Spleen (tissue), 11 donors: ENCODE measurements at regions not wholly inside any gene's neighbourhood (a gene's known extent, or its start where the extent isn't known, plus 50 kb on each side); places are given as distances from the start of the nearest gene placed in this dataset.

Experiments
- DNase-seq: peaks from one replicate; pipeline ENCODE4 v3.0.0-alpha.2; 2020
- H3K27ac ChIP-seq, 8 donors: fragments of 200-600 bp; sonication (generic) in 7 of 8; 1 replicate in 4 of 8; 2 replicates in 4 of 8; pipeline versions ENCODE4 v1.5.0 to v1.8.0; 2016 to 2021; ENCODE audit warnings: inconsistent platforms in 4 of 8, mild to moderate bottlenecking in 4 of 8, moderate library complexity in 1 of 8
- H3K27me3 ChIP-seq, 7 donors: fragments of 200-600 bp; sonication (generic) in 6 of 7; replicated peaks in 1 of 7; 1 replicate in 4 of 7; 2 replicates in 3 of 7; pipeline versions ENCODE4 v1.5.0 to v1.8.0; 2016 to 2021; ENCODE audit warnings: inconsistent platforms in 3 of 7, mild to moderate bottlenecking in 1 of 7
- H3K36me3 ChIP-seq, 6 donors: fragments of 200-600 bp; sonication (generic) in 5 of 6; 1 replicate in 4 of 6; 2 replicates in 2 of 6; pipeline versions ENCODE4 v1.5.0 to v1.8.0; 2016 to 2021; ENCODE audit warnings: inconsistent platforms in 2 of 6
- H3K4me1 ChIP-seq, 6 donors: fragments of 200-600 bp; sonication (generic) in 5 of 6; 1 replicate in 3 of 6; 2 replicates in 3 of 6; pipeline versions ENCODE4 v1.5.0 to v1.8.0; 2016 to 2021; ENCODE audit warnings: inconsistent platforms in 3 of 6
- H3K4me3 ChIP-seq, 8 donors: fragments of 200-600 bp; sonication (generic) in 7 of 8; 1 replicate in 4 of 8; 2 replicates in 4 of 8; pipeline versions ENCODE4 v1.5.0 to v1.8.0; 2016 to 2021; ENCODE audit warnings: inconsistent platforms in 4 of 8, mild to moderate bottlenecking in 4 of 8, moderate library complexity in 2 of 8
- H3K9me3 ChIP-seq, 8 donors: fragments of 200-600 bp; sonication (generic) in 7 of 8; 1 replicate in 4 of 8; 2 replicates in 4 of 8; pipeline versions ENCODE4 v1.5.0 to v1.8.0; 2016 to 2021; ENCODE audit warnings: inconsistent platforms in 4 of 8
- CTCF ChIP-seq, 11 experiments: fragments of 200-600 bp in 7 of 11; fragments of 450-650 bp in 4 of 11; sonication (generic) in 4 of 11; IDR thresholded peaks in 8 of 11; conservative IDR thresholded peaks in 3 of 11; 1 replicate in 7 of 11; 2 replicates in 4 of 11; pipeline versions ENCODE4 v1.4.0 to v1.8.0; 2016 to 2021; ENCODE audit warnings: antibody characterized with exemption in 11 of 11, inconsistent platforms in 4 of 11, mild to moderate bottlenecking in 1 of 11
- POLR2A ChIP-seq, 3 donors: fragments of 450-650 bp; IDR thresholded peaks; one replicate each; pipeline ENCODE4 v1.5.1; 2017; ENCODE audit warnings: antibody characterized with exemption in 3 of 3, mild to moderate bottlenecking in 1 of 3
- POLR2AphosphoS5 ChIP-seq, 3 donors: sonication (generic); formaldehyde crosslinking; IDR thresholded peaks; one replicate each; pipeline ENCODE4 v1.5.1; 2017; ENCODE audit warnings: antibody characterized with exemption in 3 of 3
- WGBS, 5 donors: extraction: QIAGEN DNeasy Blood & Tissue Kit in 3 of 5; methylation state at CpG; one replicate each; pipeline versions ENCODE4 v1.1.5 to v1.1.7; 2013 to 2018; 5-methylcytosine and 5-hydroxymethylcytosine counted together
- intact Hi-C: fragments of 100-400 bp; cut with DNase I; formaldehyde crosslinking; loops from one replicate; pipeline ENCODE4 v1.15.0; 2023; ENCODE audit warnings: low total_unique reads
- donor health status: healthy with polysubstance abuse.
- donor health status: DM: no; HTN: no; CAD: no; lungs with moderate emphysema.
- donor health status: DM: no; HTN: no; CAD: no.
- donor health status: Bipolar disorder and iron deficiency.
- donor health status: healthy.
- donor health status: DM: no; HTN: no; CAD: no.
- donor health status: DM: yes; HTN: yes; CAD: no.

- Histone ChIP-seq H3K4me3 (no peak overlapping the region), H3K9me3 (peaks cover 0 to 6% (median 0%) of the 10 kb centered on the region in 8 donors), H3K4me1 (no peaks in the 10 kb centered on the region), H3K27ac (no peak overlapping the region), H3K36me3 (no peaks in the 10 kb centered on the region), H3K27me3 (no peaks in the 10 kb centered on the region)
- intact Hi-C loops: no loop called here
- no peak for DNase-seq
- TF ChIP-seq CTCF (IDR thresholded peaks at IDR 0.05 in 8 of 11, conservative IDR thresholded peaks at IDR 0.05 in 3 of 11): no peak
- TF ChIP-seq POLR2AphosphoS5 (IDR thresholded peaks at IDR 0.05): no peak
- TF ChIP-seq POLR2A (IDR thresholded peaks at IDR 0.05): no peak
- 70 to 81% (median 77%) methylated on average over 3 of the region's 3 CpGs for WGBS, 5 donors
Measured at GRCh38 chr2:208929894-208930427, 493.9 kb upstream of the MAP2 start.

DNA sequence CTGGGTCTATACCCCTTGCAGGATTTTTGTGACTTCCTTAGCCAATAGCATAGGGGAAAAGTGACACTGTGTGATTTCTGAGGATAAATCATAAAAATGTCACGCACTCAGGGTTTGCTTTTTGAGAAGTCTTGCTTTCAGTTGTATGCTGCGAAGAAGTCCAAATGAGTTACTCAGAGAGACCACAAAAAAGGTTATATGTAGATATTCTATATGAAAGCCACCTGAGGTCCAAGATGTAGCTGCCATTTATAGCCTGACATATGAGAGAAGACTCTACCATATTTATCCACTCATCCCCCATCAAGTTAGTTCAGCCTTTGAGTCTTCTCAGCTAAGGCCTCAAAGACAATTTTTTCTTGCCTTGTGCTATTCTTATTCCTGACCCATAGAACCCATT is 488.3 kb upstream of the MAP2 start:
- H3K27me3 ChIP-seq: no peaks in the 10 kb centered on the region
- H3K27ac ChIP-seq: no peak overlapping the region
- 81 to 91% (median 87%) methylated on average over 2 of the region's 2 CpGs for WGBS, 5 donors
- H3K36me3 ChIP-seq: no peaks in the 10 kb centered on the region
- intact Hi-C loops: no loop called here
- DNase-seq: no peak
- TF ChIP-seq POLR2AphosphoS5 (IDR thresholded peaks at IDR 0.05) (no peak), POLR2A (IDR thresholded peaks at IDR 0.05) (no peak), CTCF (IDR thresholded peaks at IDR 0.05 in 8 of 11, conservative IDR thresholded peaks at IDR 0.05 in 3 of 11) (no peak)
- no peaks in the 10 kb centered on the region for H3K4me1 ChIP-seq
- H3K9me3 ChIP-seq: no peaks in the 10 kb centered on the region
- no peak overlapping the region for H3K4me3 ChIP-seq

DNA sequence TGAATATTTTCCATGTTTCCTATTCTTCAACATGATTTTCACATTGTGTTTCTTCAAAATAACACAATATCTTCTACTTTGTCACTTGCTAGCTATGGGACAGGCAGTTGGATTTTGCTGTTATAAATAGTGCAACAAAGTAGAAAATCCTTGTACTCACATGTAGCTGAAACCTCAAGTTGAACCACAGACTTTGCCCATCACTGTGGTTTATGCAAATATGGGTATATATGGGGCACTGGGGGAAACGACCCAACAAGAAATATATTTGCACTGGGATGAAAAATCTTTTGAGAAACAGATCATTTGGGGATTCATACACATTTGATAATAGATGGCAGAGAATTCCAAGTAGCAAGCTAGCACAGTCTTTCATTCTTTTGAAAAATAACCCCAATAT is 486.3 kb upstream of the MAP2 start:
- Histone ChIP-seq H3K36me3 (no peaks in the 10 kb centered on the region), H3K4me3 (no peak overlapping the region), H3K4me1 (no peaks in the 10 kb centered on the region), H3K27ac (no peak overlapping the region), H3K27me3 (no peaks in the 10 kb centered on the region), H3K9me3 (no peaks in the 10 kb centered on the region)
- no peak for TF ChIP-seq POLR2A (IDR thresholded peaks at IDR 0.05)
- no peak for TF ChIP-seq CTCF (IDR thresholded peaks at IDR 0.05 in 8 of 11, conservative IDR thresholded peaks at IDR 0.05 in 3 of 11)
- no peak for TF ChIP-seq POLR2AphosphoS5 (IDR thresholded peaks at IDR 0.05)
- intact Hi-C loops: no loop called here
- WGBS, 5 donors: 12 to 24% (median 22%) methylated on average over 1 of the region's 1 CpG
- no peak for DNase-seq

GRCh38 chr2:208939852-208940251 is 484.0 kb upstream of the MAP2 start:
- H3K27me3 ChIP-seq: no peaks in the 10 kb centered on the region
- H3K4me1 ChIP-seq: no peaks in the 10 kb centered on the region
- 77 to 88% (median 84%) methylated on average over 1 of the region's 1 CpG for WGBS, 5 donors
- no peak for DNase-seq
- no peaks in the 10 kb centered on the region for H3K36me3 ChIP-seq
- no peak overlapping the region for H3K4me3 ChIP-seq
- no peaks in the 10 kb centered on the region for H3K9me3 ChIP-seq
- TF ChIP-seq POLR2A (IDR thresholded peaks at IDR 0.05) (no peak), POLR2AphosphoS5 (IDR thresholded peaks at IDR 0.05) (no peak), CTCF (IDR thresholded peaks at IDR 0.05 in 8 of 11, conservative IDR thresholded peaks at IDR 0.05 in 3 of 11) (no peak)
- H3K27ac ChIP-seq: no peak overlapping the region
- intact Hi-C loops: no loop called here
